ENCODE measurements at regions not wholly inside any gene's neighbourhood (a gene's known extent, or its start where the extent isn't known, plus 50 kb on each side); places are given as distances from the start of the nearest gene placed in this dataset.

GRCh38 chr9:1528456-1528855 lies 478.3 kb downstream of the DMRT2 start:
- Histone ChIP-seq H3K79me2 (ENCODE audit: insufficient read depth, low read depth, low read length) (no peaks in the 10 kb centered on the region), H3K4me1 (ENCODE audit: insufficient read depth, low read length, poor library complexity, severe bottlenecking) (no peaks in the 10 kb centered on the region), H2AFZ (ENCODE audit: low read length) (no peak overlapping the region), H3K9me3 (ENCODE audit: low read length) (no peaks in the 10 kb centered on the region), H3K4me2 (ENCODE audit: low read length) (no peak overlapping the region), H3K27ac (ENCODE audit: low read depth, low read length, poor library complexity, severe bottlenecking) (no peak overlapping the region), H3K36me3 (ENCODE audit: insufficient read depth, low read length) (no peaks in the 10 kb centered on the region), H4K20me1 (ENCODE audit: insufficient read depth, low read length) (no peaks in the 10 kb centered on the region), H3K4me3 (ENCODE audit: low read depth, low read length, poor library complexity, severe bottlenecking) (no peak overlapping the region), H3K9me2 (ENCODE audit: insufficient read depth, low read length) (no peaks in the 10 kb centered on the region)
- DNase-seq (ENCODE audit: low spot score), result no peak
- BruUV-seq (replicated peaks), result no TSS peak
- CTCF ChIA-PET (ENCODE audit: unreplicated experiment), result no interaction called here
- POLR2A ChIA-PET, result interaction anchor here (1.0 kb wide), 1 partner anchor 10 kb away, joined by 3 read pairs; no protein-coding TSS in a partner anchor
- no peak for TF ChIP-seq EZH2phosphoT487 (IDR thresholded peaks at IDR 0.05; ENCODE audit: borderline replicate concordance, low read depth, low read length)
- no peak for TF ChIP-seq CTCF (conservative IDR thresholded peaks at IDR 0.05; ENCODE audit: low read length)
- intact Hi-C loops (cut with micrococcal nuclease; ENCODE audit: unreplicated experiment), result no loop called here

GRCh38 chr9:1530696-1531095 lies 480.5 kb downstream of the DMRT2 start:
- POLR2A ChIA-PET, result no interaction called here

GRCh38 chr9:1531424-1531823 lies 481.3 kb downstream of the DMRT2 start:
- ChIA-PET CTCF (ENCODE audit: unreplicated experiment) (no interaction called here), POLR2A (no interaction called here)
- no TSS peak for BruUV-seq (replicated peaks)
- no peaks in the 10 kb centered on the region for H4K20me1 ChIP-seq (ENCODE audit: insufficient read depth, low read length)
- no peaks in the 10 kb centered on the region for H3K36me3 ChIP-seq (ENCODE audit: insufficient read depth, low read length)
- no peak overlapping the region for H3K27ac ChIP-seq (ENCODE audit: low read depth, low read length, poor library complexity, severe bottlenecking)
- TF ChIP-seq EZH2phosphoT487 (IDR thresholded peaks at IDR 0.05; ENCODE audit: borderline replicate concordance, low read depth, low read length), result no peak
- no peak for TF ChIP-seq CTCF (conservative IDR thresholded peaks at IDR 0.05; ENCODE audit: low read length)
- H3K9me3 ChIP-seq (ENCODE audit: low read length), result no peaks in the 10 kb centered on the region
- intact Hi-C loops (cut with micrococcal nuclease; ENCODE audit: unreplicated experiment), result no loop called here
- no peak for DNase-seq (ENCODE audit: low spot score)
- no peaks in the 10 kb centered on the region for H3K4me1 ChIP-seq (ENCODE audit: insufficient read depth, low read length, poor library complexity, severe bottlenecking)
- no peaks in the 10 kb centered on the region for H3K9me2 ChIP-seq (ENCODE audit: insufficient read depth, low read length)
- H2AFZ ChIP-seq (ENCODE audit: low read length), result no peak overlapping the region
- no peak overlapping the region for H3K4me3 ChIP-seq (ENCODE audit: low read depth, low read length, poor library complexity, severe bottlenecking)
- no peak overlapping the region for H3K4me2 ChIP-seq (ENCODE audit: low read length)
- H3K79me2 ChIP-seq (ENCODE audit: insufficient read depth, low read depth, low read length), result no peaks in the 10 kb centered on the region

More at GRCh38 chr9:1530696-1531095, 480.5 kb downstream of the DMRT2 start:
- no peak for DNase-seq (ENCODE audit: low spot score)
- Histone ChIP-seq H3K4me2 (ENCODE audit: low read length) (no peak overlapping the region), H4K20me1 (ENCODE audit: insufficient read depth, low read length) (no peaks in the 10 kb centered on the region), H3K4me1 (ENCODE audit: insufficient read depth, low read length, poor library complexity, severe bottlenecking) (no peaks in the 10 kb centered on the region), H3K4me3 (ENCODE audit: low read depth, low read length, poor library complexity, severe bottlenecking) (no peak overlapping the region), H3K9me2 (ENCODE audit: insufficient read depth, low read length) (no peaks in the 10 kb centered on the region), H3K9me3 (ENCODE audit: low read length) (no peaks in the 10 kb centered on the region), H3K27ac (ENCODE audit: low read depth, low read length, poor library complexity, severe bottlenecking) (no peak overlapping the region), H2AFZ (ENCODE audit: low read length) (no peak overlapping the region), H3K79me2 (ENCODE audit: insufficient read depth, low read depth, low read length) (no peaks in the 10 kb centered on the region), H3K36me3 (ENCODE audit: insufficient read depth, low read length) (no peaks in the 10 kb centered on the region)
- intact Hi-C loops (cut with micrococcal nuclease; ENCODE audit: unreplicated experiment), result no loop called here
- TF ChIP-seq CTCF (conservative IDR thresholded peaks at IDR 0.05; ENCODE audit: low read length) (no peak), EZH2phosphoT487 (IDR thresholded peaks at IDR 0.05; ENCODE audit: borderline replicate concordance, low read depth, low read length) (no peak)
- BruUV-seq (replicated peaks), result no TSS peak
- CTCF ChIA-PET (ENCODE audit: unreplicated experiment), result no interaction called here

Data from OCI-LY7 (cell line).